A673 (cell line): ENCODE measurements at regions not wholly inside any gene's neighbourhood (a gene's known extent, or its start where the extent isn't known, plus 50 kb on each side); places are given as distances from the start of the nearest gene placed in this dataset.

ENCODE experiments used
- BruUV-seq: library from RNA; stranded (reverse); fragments of 400-500 nt; replicated peaks from 2 replicates; lab custom pipeline; 2021; lab: Mats Ljungman, UMichigan
- CTCF ChIA-PET: fragments of 300-600 bp; sonication (Branson Sonifier 250); formaldehyde crosslinking; loops from one replicate; lab custom pipeline; 2022; ENCODE audit warnings: antibody characterized with exemption; lab: Charles Lee
- POLR2A ChIA-PET: fragments of 300-600 bp; sonication (Branson Sonifier 250); formaldehyde crosslinking; loops from one replicate; lab custom pipeline; 2022; ENCODE audit warnings: antibody characterized with exemption; ENCODE audit not compliant: low non-redundant PET; lab: Charles Lee
- DNase-seq: peaks from one replicate; pipeline ENCODE4 v3.0.0-alpha.2; 2015; ENCODE audit warnings: low spot score
- H3K27ac ChIP-seq: fragments of 200-600 bp; sonication (generic); 2 replicates; pipeline ENCODE4 v1.5.1; 2016; ENCODE audit warnings: mixed run types, low read depth, mild to moderate bottlenecking, mixed read lengths, antibody characterized with exemption, low read length; ENCODE audit not compliant: poor library complexity, severe bottlenecking
- H3K27me3 ChIP-seq: fragments of 200-600 bp; sonication (generic); replicated peaks from 2 replicates; pipeline ENCODE4 v1.6.1; 2017; ENCODE audit warnings: mixed run types, low read depth, mild to moderate bottlenecking, mixed read lengths, antibody characterized with exemption, low read length; ENCODE audit not compliant: insufficient read depth, poor library complexity
- H3K36me3 ChIP-seq: fragments of 200-600 bp; sonication (generic); 2 replicates; pipeline ENCODE4 v1.6.1; 2016; ENCODE audit warnings: mixed run types, mild to moderate bottlenecking, mixed read lengths, antibody characterized with exemption, low read length; ENCODE audit not compliant: insufficient read depth, poor library complexity, severe bottlenecking
- H3K4me1 ChIP-seq: fragments of 200-600 bp; sonication (generic); 2 replicates; pipeline ENCODE4 v1.6.1; 2017; ENCODE audit warnings: mixed run types, mild to moderate bottlenecking, mixed read lengths, antibody characterized with exemption, low read length; ENCODE audit not compliant: insufficient read depth, poor library complexity, severe bottlenecking
- H3K4me3 ChIP-seq: fragments of 200-600 bp; sonication (generic); 2 replicates; pipeline ENCODE4 v1.5.1; 2016; ENCODE audit warnings: low read depth, mixed run types, mild to moderate bottlenecking, mixed read lengths, low read length; ENCODE audit not compliant: poor library complexity, severe bottlenecking
- H3K9me3 ChIP-seq: fragments of 200-600 bp; sonication (generic); 2 replicates; pipeline ENCODE4 v1.6.1; 2016; ENCODE audit warnings: mixed run types, low read depth, mild to moderate bottlenecking, mixed read lengths, antibody characterized with exemption, low read length; ENCODE audit not compliant: poor library complexity, severe bottlenecking
- CTCF ChIP-seq: fragments of 300-800, 200-600 bp; sonication (generic); conservative IDR thresholded peaks from 2 replicates; pipeline ENCODE4 v1.5.1; 2017; ENCODE audit warnings: low read depth, mild to moderate bottlenecking, antibody characterized with exemption, low read length, moderate library complexity, mixed read lengths
- EZH2 ChIP-seq: fragments of 200-600 bp; sonication (generic); IDR thresholded peaks from 2 replicates; pipeline ENCODE4 v1.6.1; 2017; ENCODE audit warnings: borderline replicate concordance, low read depth, mild to moderate bottlenecking, mixed read lengths, antibody characterized with exemption, low read length; ENCODE audit not compliant: poor library complexity, severe bottlenecking
- intact Hi-C: fragments of 100-400 bp; cut with micrococcal nuclease; formaldehyde crosslinking; loops from one replicate; pipeline ENCODE4 v1.10.0; 2022; ENCODE audit not compliant: unreplicated experiment

GRCh38 chr12:24728366-24728765, 220.5 kb downstream of the BCAT1 start:
- DNase-seq, result peak; percentile 63
- intact Hi-C loops, result loop anchor here (5.0 to 10.0 kb wide), 3 partner anchors 354 to 614 kb away; no protein-coding TSS in a partner anchor
- CTCF ChIA-PET, result no interaction called here
- no peaks in the 10 kb centered on the region for H3K27me3 ChIP-seq
- no peaks in the 10 kb centered on the region for H3K9me3 ChIP-seq
- POLR2A ChIA-PET, result no interaction called here
- H3K4me1 ChIP-seq, result peaks cover 12% of the 10 kb centered on the region
- no peak overlapping the region for H3K27ac ChIP-seq
- no peak overlapping the region for H3K4me3 ChIP-seq
- no TSS peak for BruUV-seq
- TF ChIP-seq CTCF (peak; percentile 81), EZH2 (no peak)
- no peaks in the 10 kb centered on the region for H3K36me3 ChIP-seq

- CTCF ChIA-PET, result no interaction called here
- TF ChIP-seq EZH2 (no peak), CTCF (no peak)
- peaks cover 12% of the 10 kb centered on the region for H3K4me1 ChIP-seq
- peaks cover 4% of the 10 kb centered on the region for H3K9me3 ChIP-seq
- no peak overlapping the region for H3K27ac ChIP-seq
- POLR2A ChIA-PET, result no interaction called here
- intact Hi-C loops, result loop anchor here (5.0 to 10.0 kb wide), 3 partner anchors 351 to 611 kb away; no protein-coding TSS in a partner anchor
- no peaks in the 10 kb centered on the region for H3K27me3 ChIP-seq
- BruUV-seq, result no TSS peak
- no peaks in the 10 kb centered on the region for H3K36me3 ChIP-seq
- DNase-seq, result no peak
- no peak overlapping the region for H3K4me3 ChIP-seq
These were observed 223.3 kb downstream of the BCAT1 start for GRCh38 chr12:24725616-24726015.

GRCh38 chr12:24724814-24725213, 224.1 kb downstream of the BCAT1 start:
- BruUV-seq, result no TSS peak
- Histone ChIP-seq H3K36me3 (no peaks in the 10 kb centered on the region), H3K4me3 (no peak overlapping the region), H3K4me1 (peaks cover 12% of the 10 kb centered on the region), H3K27ac (no peak overlapping the region), H3K27me3 (no peaks in the 10 kb centered on the region), H3K9me3 (peaks cover 4% of the 10 kb centered on the region)
- no peak for DNase-seq
- CTCF ChIA-PET, result no interaction called here
- intact Hi-C loops, result loop anchor here (5.0 to 10.0 kb wide), 3 partner anchors 350 to 610 kb away; no protein-coding TSS in a partner anchor
- POLR2A ChIA-PET, result no interaction called here
- TF ChIP-seq EZH2, result no peak
- TF ChIP-seq CTCF, result no peak
